D721Med (cell line): ENCODE measurements at regions not wholly inside any gene's neighbourhood (a gene's known extent, or its start where the extent isn't known, plus 50 kb on each side); places are given as distances from the start of the nearest gene placed in this dataset.

Experiments
- DNase-seq: peaks from one replicate; pipeline ENCODE4 v3.0.0; 2011; ENCODE audit warnings: low spot score; ENCODE audit not compliant: insufficient read length
- FAIRE-seq: peaks from 2 replicates; lab custom pipeline; 2011; peaks lifted over from hg19 to GRCh38; lab: Jason Lieb, UNC
- CTCF ChIP-seq: IDR thresholded peaks from 2 replicates; pipeline ENCODE4 v1.5.1; 2012; ENCODE audit warnings: mild to moderate bottlenecking, control low read depth; ENCODE audit not compliant: insufficient read depth; ENCODE audit errors: missing control alignments

GRCh38 chr7:90005836-90006235 is 148.4 kb upstream of the STEAP1 start:
- DNase-seq (no peak), FAIRE-seq (no peak)
- no peak for TF ChIP-seq CTCF

- no peak for FAIRE-seq
- no peak for DNase-seq
Observed at GRCh38 chr7:90007001-90007654, 147.1 kb upstream of the STEAP1 start.

DNA sequence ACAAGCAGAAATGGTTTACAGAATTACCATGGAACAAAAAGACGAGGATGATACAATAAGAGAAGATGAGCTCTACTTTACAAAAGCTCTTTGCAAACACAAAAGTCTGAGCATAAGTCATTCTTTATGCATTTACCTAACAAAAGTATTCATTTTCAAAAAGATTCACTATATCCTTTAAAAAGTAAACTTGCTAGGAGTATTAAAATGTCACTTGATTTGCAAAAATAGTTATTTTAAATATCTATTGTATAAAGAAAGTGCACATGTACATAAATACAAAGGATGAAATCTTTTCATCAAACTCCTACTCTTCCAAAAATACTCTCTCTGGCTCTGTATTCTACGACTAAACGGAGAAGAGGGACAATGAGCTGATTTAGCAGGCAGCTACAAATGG is 146.4 kb upstream of the STEAP1 start:
- FAIRE-seq (no peak), DNase-seq (no peak)
- no peak for TF ChIP-seq CTCF

More at GRCh38 chr7:90007001-90007654, 147.1 kb upstream of the STEAP1 start:
- no peak for TF ChIP-seq CTCF

DNA sequence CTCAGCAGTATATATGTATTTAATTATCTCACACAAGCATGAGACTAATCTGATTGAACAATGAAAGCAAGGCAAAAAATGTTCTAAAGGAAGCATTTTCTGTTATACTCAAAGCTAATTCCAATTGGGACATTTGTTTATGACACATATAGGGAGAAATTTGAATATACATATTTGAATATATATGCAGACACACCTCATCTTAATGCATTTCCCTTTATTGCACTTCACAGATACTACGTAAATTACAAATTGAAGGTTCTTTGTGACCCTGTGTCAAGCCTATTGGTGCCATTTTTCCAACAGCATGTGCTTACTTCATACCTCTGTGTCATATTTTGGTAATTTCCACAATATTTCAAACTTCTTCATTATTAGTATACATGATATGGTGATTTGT is 132.1 kb upstream of the STEAP1 start:
- FAIRE-seq, result no peak
- TF ChIP-seq CTCF, result no peak
- no peak for DNase-seq

GRCh38 chr7:90025771-90026170 is 128.5 kb upstream of the STEAP1 start:
- FAIRE-seq, result no peak

DNA sequence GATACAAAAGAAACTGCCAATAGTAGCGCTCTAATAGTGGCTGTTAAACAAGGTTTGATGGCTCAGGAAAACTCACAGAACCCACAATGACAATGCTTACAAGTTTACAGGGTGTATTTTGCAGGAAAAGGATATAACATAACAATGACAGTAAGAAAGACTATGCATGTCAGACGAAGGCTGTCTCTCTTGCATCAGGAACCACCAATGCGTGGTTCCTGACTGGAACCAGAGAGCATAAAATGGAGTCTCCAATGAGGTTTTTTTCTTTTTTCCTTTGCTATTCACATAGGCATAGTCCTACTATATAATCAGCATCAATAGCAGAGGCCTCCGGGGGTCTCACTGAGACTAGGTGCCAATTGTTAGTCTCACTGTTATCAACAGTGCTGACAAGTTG is 120.4 kb upstream of the STEAP1 start:
- no peak for FAIRE-seq
- DNase-seq, result no peak
- TF ChIP-seq CTCF, result no peak

More at GRCh38 chr7:90025771-90026170, 128.5 kb upstream of the STEAP1 start:
- TF ChIP-seq CTCF, result no peak
- DNase-seq, result no peak

DNA sequence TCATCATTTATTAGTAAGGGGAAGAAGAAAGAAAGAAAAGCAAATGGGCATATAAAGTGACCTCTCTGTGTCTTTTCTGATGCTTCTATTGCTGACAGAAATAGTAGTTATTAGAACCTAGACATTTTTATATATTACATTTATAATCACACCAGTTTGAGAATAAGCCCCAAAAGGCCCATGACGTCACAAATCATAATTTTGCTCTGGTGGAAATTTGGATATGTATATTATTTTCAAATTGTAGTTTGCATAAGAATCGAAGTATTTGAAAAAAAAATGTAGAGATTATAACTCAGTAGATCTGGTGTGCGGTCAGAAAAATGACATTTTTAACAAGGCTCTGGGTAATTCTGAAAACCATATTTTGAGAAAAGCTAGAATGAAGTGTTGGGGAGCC is 101.2 kb upstream of the STEAP1 start:
- TF ChIP-seq CTCF, result no peak
- DNase-seq (no peak), FAIRE-seq (no peak)
